Naive thymus-derived CD4-positive, alpha-beta T cell (primary cell): ENCODE measurements at regions not wholly inside any gene's neighbourhood (a gene's known extent, or its start where the extent isn't known, plus 50 kb on each side); places are given as distances from the start of the nearest gene placed in this dataset.

Experiments used
- ATAC-seq: fragments of 150-1000 bp; cut with Tn5 transposase; 2 replicates; pipeline ENCODE4 v1.10.0; 2021; ENCODE audit warnings: mild to moderate bottlenecking, moderate library complexity
- CTCF ChIA-PET: fragments of 350-600 bp; sonication (Branson Sonifier 250); formaldehyde crosslinking; loops from one replicate; lab custom pipeline; 2021; ENCODE audit warnings: antibody characterized with exemption; lab: Charles Lee
- POLR2A ChIA-PET: fragments of 350-600 bp; sonication (Branson Sonifier 250); formaldehyde crosslinking; loops from one replicate; lab custom pipeline; 2021; ENCODE audit warnings: antibody characterized with exemption, inconsistent platforms; lab: Charles Lee
- DNase-seq, 9 donors: peaks; one replicate each; pipeline versions ENCODE4 v3.0.0 to v3.0.0-alpha.2; 2020 to 2022; ENCODE audit warnings: mixed read lengths in 1 of 9
- H3K27ac ChIP-seq: one replicate; pipeline ENCODE4 v1.7.0; 2013; ENCODE audit warnings: mild to moderate bottlenecking, low read depth, low read length, moderate library complexity
- H3K27me3 ChIP-seq, 2 donors: one replicate each; pipeline ENCODE4 v1.7.0; 2013; ENCODE audit warnings: low read length in 2 of 2, mild to moderate bottlenecking in 2 of 2, moderate library complexity in 2 of 2; ENCODE audit not compliant: control insufficient read depth in 2 of 2, insufficient read depth in 2 of 2
- H3K36me3 ChIP-seq, 3 experiments: 1 replicate in 2 of 3; 2 replicates in 1 of 3; pipeline ENCODE4 v1.7.0; 2013; ENCODE audit warnings: low read length in 3 of 3, mild to moderate bottlenecking in 3 of 3, moderate library complexity in 1 of 3; ENCODE audit not compliant: insufficient read depth in 3 of 3, control insufficient read depth in 2 of 3
- H3K4me1 ChIP-seq, 2 donors: one replicate each; pipeline ENCODE4 v1.7.0; 2013; ENCODE audit warnings: low read length in 2 of 2, mild to moderate bottlenecking in 2 of 2, moderate library complexity in 1 of 2; ENCODE audit not compliant: control insufficient read depth in 2 of 2, insufficient read depth in 2 of 2
- H3K4me3 ChIP-seq: 2 replicates; pipeline ENCODE4 v1.7.0; 2013; ENCODE audit warnings: mild to moderate bottlenecking, low read length
- H3K9me3 ChIP-seq, 3 experiments: 1 replicate in 2 of 3; 2 replicates in 1 of 3; pipeline ENCODE4 v1.7.0; 2013; ENCODE audit warnings: low read length in 3 of 3; ENCODE audit not compliant: control insufficient read depth in 2 of 3
- H3K27ac Mint-ChIP-seq, 9 donors: one replicate each; pipeline ENCODE4 v1.8.0; 2020 to 2022; ENCODE audit warnings: mixed read lengths in 9 of 9, mild to moderate bottlenecking in 8 of 9, moderate library complexity in 5 of 9, inconsistent platforms in 2 of 9
- H3K27me3 Mint-ChIP-seq, 5 donors: one replicate each; pipeline ENCODE4 v1.8.0; 2021 to 2022; ENCODE audit warnings: mixed read lengths in 5 of 5, mild to moderate bottlenecking in 1 of 5
- H3K36me3 Mint-ChIP-seq, 5 donors: one replicate each; pipeline ENCODE4 v1.8.0; 2020 to 2022; ENCODE audit warnings: mixed read lengths in 5 of 5, mild to moderate bottlenecking in 3 of 5, inconsistent platforms in 1 of 5
- H3K4me1 Mint-ChIP-seq, 7 donors: one replicate each; pipeline ENCODE4 v1.8.0; 2020 to 2022; ENCODE audit warnings: mixed read lengths in 7 of 7, mild to moderate bottlenecking in 3 of 7, inconsistent platforms in 1 of 7
- H3K4me3 Mint-ChIP-seq, 10 donors: one replicate each; pipeline ENCODE4 v1.8.0; 2020 to 2022; ENCODE audit warnings: mild to moderate bottlenecking in 10 of 10, mixed read lengths in 10 of 10, moderate library complexity in 6 of 10, inconsistent platforms in 2 of 10
- H3K9me3 Mint-ChIP-seq, 11 donors: one replicate each; pipeline ENCODE4 v1.8.0; 2020 to 2022; ENCODE audit warnings: mixed read lengths in 11 of 11, mild to moderate bottlenecking in 4 of 11, inconsistent platforms in 1 of 11, moderate library complexity in 1 of 11
- intact Hi-C, 2 donors: fragments of 100-400 bp; cut with micrococcal nuclease; formaldehyde crosslinking; loops; one replicate each; pipeline ENCODE4 v1.15.1; 2023

- intact Hi-C loops = no loop called here
- POLR2A ChIA-PET = no interaction called here
Observed at GRCh38 chr4:126097155-126097799, 782.5 kb downstream of the FAT4 start.

GRCh38 chr4:126106658-126107057, 791.9 kb downstream of the FAT4 start:
- Mint-ChIP-seq H3K9me3 (peaks cover 0 to 12% (median 5%) of the 10 kb centered on the region in 11 donors), H3K36me3 (no peaks in the 10 kb centered on the region), H3K4me3 (no peak overlapping the region), H3K4me1 (no peaks in the 10 kb centered on the region), H3K27me3 (no peaks in the 10 kb centered on the region), H3K27ac (no peak overlapping the region)
- ChIA-PET POLR2A (no interaction called here), CTCF (no interaction called here)
- Histone ChIP-seq H3K4me1 (no peaks in the 10 kb centered on the region), H3K27me3 (no peaks in the 10 kb centered on the region), H3K36me3 (no peaks in the 10 kb centered on the region), H3K9me3 (no peaks in the 10 kb centered on the region), H3K4me3 (no peak overlapping the region), H3K27ac (no peak overlapping the region)
- no peak for ATAC-seq
- DNase-seq = no peak
- intact Hi-C loops = no loop called here

More at GRCh38 chr4:126097155-126097799, 782.5 kb downstream of the FAT4 start:
- no peak overlapping the region for H3K27ac Mint-ChIP-seq
- H3K27ac ChIP-seq = no peak overlapping the region
- CTCF ChIA-PET = no interaction called here
- ATAC-seq = no peak
- no peaks in the 10 kb centered on the region for H3K9me3 ChIP-seq
- H3K4me1 Mint-ChIP-seq = no peaks in the 10 kb centered on the region
- H3K4me3 ChIP-seq = no peak overlapping the region
- no peak overlapping the region for H3K4me3 Mint-ChIP-seq
- no peaks in the 10 kb centered on the region for H3K4me1 ChIP-seq
- no peaks in the 10 kb centered on the region for H3K36me3 Mint-ChIP-seq
- no peaks in the 10 kb centered on the region for H3K36me3 ChIP-seq
- H3K27me3 Mint-ChIP-seq = no peaks in the 10 kb centered on the region
- no peaks in the 10 kb centered on the region for H3K27me3 ChIP-seq
- H3K9me3 Mint-ChIP-seq = peaks cover 0 to 28% (median 1%) of the 10 kb centered on the region in 11 donors
- DNase-seq = no peak

- ATAC-seq (no peak), DNase-seq (no peak)
- Mint-ChIP-seq H3K9me3 (peaks cover 1 to 29% (median 10%) of the 10 kb centered on the region in 11 donors), H3K36me3 (no peaks in the 10 kb centered on the region), H3K4me1 (no peaks in the 10 kb centered on the region), H3K4me3 (no peak overlapping the region), H3K27ac (no peak overlapping the region), H3K27me3 (no peaks in the 10 kb centered on the region)
- Histone ChIP-seq H3K27ac (no peak overlapping the region), H3K9me3 (no peaks in the 10 kb centered on the region), H3K4me3 (no peak overlapping the region), H3K36me3 (no peaks in the 10 kb centered on the region), H3K27me3 (no peaks in the 10 kb centered on the region), H3K4me1 (no peaks in the 10 kb centered on the region)
- intact Hi-C loops = no loop called here
- ChIA-PET POLR2A (no interaction called here), CTCF (no interaction called here)
Observed at GRCh38 chr4:126109836-126110235, 795.1 kb downstream of the FAT4 start.

- Histone ChIP-seq H3K27ac (no peak overlapping the region), H3K9me3 (no peaks in the 10 kb centered on the region), H3K27me3 (no peaks in the 10 kb centered on the region), H3K4me1 (no peaks in the 10 kb centered on the region), H3K4me3 (no peak overlapping the region), H3K36me3 (no peaks in the 10 kb centered on the region)
- H3K27ac Mint-ChIP-seq = no peak overlapping the region
- ATAC-seq (no peak), DNase-seq (no peak)
- CTCF ChIA-PET = no interaction called here
- no peaks in the 10 kb centered on the region for H3K27me3 Mint-ChIP-seq
- H3K4me1 Mint-ChIP-seq = no peaks in the 10 kb centered on the region
- intact Hi-C loops = no loop called here
- H3K36me3 Mint-ChIP-seq = no peaks in the 10 kb centered on the region
- peaks cover 0 to 48% (median 10%) of the 10 kb centered on the region in 11 donors for H3K9me3 Mint-ChIP-seq
- H3K4me3 Mint-ChIP-seq = no peak overlapping the region
- POLR2A ChIA-PET = no interaction called here
Observed at GRCh38 chr4:126113058-126113457, 798.3 kb downstream of the FAT4 start.

DNA sequence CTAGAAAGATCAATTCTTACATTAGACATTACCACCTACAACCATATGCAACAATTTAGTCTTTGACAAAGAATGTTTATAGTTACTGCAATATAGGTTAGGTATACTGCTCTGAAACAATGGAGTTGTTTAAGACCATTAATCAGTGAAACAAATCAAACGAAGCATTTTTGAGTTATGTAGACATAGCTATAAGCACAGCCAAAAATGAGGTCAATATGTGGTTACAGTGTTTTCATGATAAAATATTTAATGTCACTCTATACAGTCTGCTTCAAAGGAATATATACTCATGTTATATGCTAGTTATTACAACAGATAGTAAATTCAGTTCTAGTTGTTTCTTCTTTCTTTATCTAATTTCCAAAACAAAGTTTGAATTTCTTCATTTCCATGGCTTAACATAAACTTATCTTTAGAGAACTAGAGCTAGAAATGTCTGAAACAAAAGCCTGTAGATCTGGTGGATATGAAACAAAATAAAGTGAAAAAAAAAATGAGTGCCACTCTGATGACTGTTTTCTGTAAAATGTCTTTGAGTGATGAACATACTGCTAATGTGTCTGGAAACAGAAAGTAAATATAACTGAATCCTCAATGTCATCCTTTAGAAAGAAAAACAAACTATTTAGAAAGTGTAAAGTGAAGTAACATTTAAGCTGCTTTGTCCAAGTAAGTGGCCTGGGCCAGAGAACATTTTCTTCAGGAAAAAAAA, 809.0 kb downstream of the FAT4 start:
- H3K36me3 ChIP-seq = no peaks in the 10 kb centered on the region
- no peaks in the 10 kb centered on the region for H3K4me1 ChIP-seq
- no peak overlapping the region for H3K4me3 Mint-ChIP-seq
- ChIA-PET POLR2A (interaction anchor here (0.7 kb wide), 1 partner anchor 135 kb away, joined by 3 read pairs; no protein-coding TSS in a partner anchor), CTCF (no interaction called here)
- intact Hi-C loops = no loop called here
- H3K9me3 ChIP-seq = no peaks in the 10 kb centered on the region
- no peak overlapping the region for H3K27ac Mint-ChIP-seq
- ATAC-seq = no peak
- no peaks in the 10 kb centered on the region for H3K27me3 Mint-ChIP-seq
- DNase-seq = no peak
- no peak overlapping the region for H3K27ac ChIP-seq
- H3K27me3 ChIP-seq = no peaks in the 10 kb centered on the region
- H3K4me1 Mint-ChIP-seq = no peaks in the 10 kb centered on the region
- H3K9me3 Mint-ChIP-seq = peaks cover 0 to 11% (median 2%) of the 10 kb centered on the region in 11 donors
- H3K4me3 ChIP-seq = no peak overlapping the region
- H3K36me3 Mint-ChIP-seq = no peaks in the 10 kb centered on the region

DNA sequence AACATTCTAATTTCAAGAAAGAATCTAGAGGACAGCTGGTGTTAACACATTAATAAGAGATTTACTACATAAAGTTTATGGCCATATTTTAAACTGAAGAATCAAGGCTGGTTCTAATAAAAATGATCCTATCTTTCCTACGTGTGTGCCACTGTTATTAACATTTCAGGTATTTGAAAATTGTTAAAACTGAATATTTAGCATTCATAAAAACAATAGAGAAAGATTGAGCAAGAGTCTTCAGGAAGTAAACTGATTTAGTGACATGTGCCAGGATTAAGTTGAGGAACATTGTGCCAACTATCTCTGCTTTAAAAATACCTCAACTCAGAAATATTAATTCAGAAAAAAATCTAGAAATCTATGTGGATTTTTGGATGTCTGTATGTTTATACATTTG, 810.1 kb downstream of the FAT4 start:
- Histone ChIP-seq H3K36me3 (no peaks in the 10 kb centered on the region), H3K9me3 (no peaks in the 10 kb centered on the region), H3K4me1 (no peaks in the 10 kb centered on the region), H3K27ac (no peak overlapping the region), H3K4me3 (no peak overlapping the region), H3K27me3 (no peaks in the 10 kb centered on the region)
- Mint-ChIP-seq H3K4me1 (no peaks in the 10 kb centered on the region), H3K9me3 (peaks cover 0 to 11% (median 2%) of the 10 kb centered on the region in 11 donors), H3K27ac (no peak overlapping the region), H3K27me3 (no peaks in the 10 kb centered on the region), H3K36me3 (no peaks in the 10 kb centered on the region), H3K4me3 (no peak overlapping the region)
- DNase-seq (no peak), ATAC-seq (no peak)
- CTCF ChIA-PET = no interaction called here
- POLR2A ChIA-PET = no interaction called here
- intact Hi-C loops = no loop called here

DNA sequence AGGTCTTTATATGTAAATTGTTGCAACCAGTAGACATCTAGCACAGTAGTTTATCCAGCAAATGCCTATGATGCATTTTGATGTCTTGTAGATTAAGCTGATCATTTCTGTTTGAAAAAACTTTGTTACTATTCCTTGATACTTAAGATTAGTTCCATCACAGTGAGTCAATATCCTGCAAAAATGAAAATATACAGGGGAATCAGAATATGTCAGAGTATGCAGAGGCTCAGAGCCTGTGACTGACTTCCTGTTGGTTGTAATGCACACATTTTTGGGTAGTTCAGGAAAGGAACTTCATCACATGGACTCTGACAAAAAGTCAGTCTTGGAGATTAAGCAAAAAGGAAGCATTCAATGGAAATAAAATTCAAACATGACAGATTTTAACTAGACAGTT, 815.5 kb downstream of the FAT4 start:
- Mint-ChIP-seq H3K9me3 (peaks cover 0 to 27% (median 8%) of the 10 kb centered on the region in 11 donors), H3K27me3 (no peaks in the 10 kb centered on the region), H3K27ac (no peak overlapping the region), H3K36me3 (no peaks in the 10 kb centered on the region), H3K4me3 (no peak overlapping the region), H3K4me1 (no peaks in the 10 kb centered on the region)
- no peak for ATAC-seq
- no peaks in the 10 kb centered on the region for H3K9me3 ChIP-seq
- H3K4me1 ChIP-seq = no peaks in the 10 kb centered on the region
- no peaks in the 10 kb centered on the region for H3K36me3 ChIP-seq
- no peak overlapping the region for H3K4me3 ChIP-seq
- intact Hi-C loops = no loop called here
- no peak for DNase-seq
- ChIA-PET CTCF (no interaction called here), POLR2A (no interaction called here)
- H3K27ac ChIP-seq = no peak overlapping the region
- H3K27me3 ChIP-seq = no peaks in the 10 kb centered on the region
